Adipose tissue (tissue), 3 donors: ENCODE measurements at regions not wholly inside any gene's neighbourhood (a gene's known extent, or its start where the extent isn't known, plus 50 kb on each side); places are given as distances from the start of the nearest gene placed in this dataset.

Experiments
- H3K27ac ChIP-seq: one replicate; pipeline ENCODE4 v1.5.1; 2013; ENCODE audit warnings: low read depth, low read length
- WGBS, 3 donors: extraction: QIAGEN DNeasy Blood & Tissue Kit; methylation state at CpG; one replicate each; pipeline ENCODE4 v1.1.7; 2013; 5-methylcytosine and 5-hydroxymethylcytosine counted together
- donor health status: healthy with polysubstance abuse.
- donor health status: Bipolar disorder and iron deficiency.
- donor health status: healthy.

DNA sequence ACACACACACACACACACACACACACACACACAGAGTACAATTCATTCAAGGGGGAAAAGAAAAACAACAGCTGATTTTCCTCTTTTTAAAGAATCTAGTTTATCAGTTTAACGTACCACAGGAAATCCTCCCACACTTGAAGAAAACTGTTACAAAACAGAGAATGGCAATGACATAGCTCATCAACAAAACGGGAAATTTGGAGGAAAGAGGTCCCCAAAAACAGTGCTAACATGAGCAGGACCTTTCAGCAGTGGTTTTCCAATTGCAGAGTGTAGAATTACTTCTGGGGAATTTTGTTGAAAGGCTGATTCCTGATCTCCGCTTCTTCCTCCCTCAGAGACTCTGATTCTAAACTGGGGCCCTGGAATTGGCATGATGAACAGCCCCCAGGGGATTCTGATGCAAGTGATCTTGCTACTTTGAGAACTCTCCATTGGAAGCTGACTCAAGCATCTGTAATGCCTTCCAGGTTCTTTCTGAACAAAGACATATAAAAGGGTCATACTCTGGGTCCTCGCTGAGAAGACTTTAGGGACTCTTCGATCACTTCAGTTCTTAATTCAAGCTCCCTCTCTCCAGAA, 442.6 kb upstream of the PROK2 start:
- WGBS, 3 donors = 58 to 76% (median 58%) methylated on average over 5 of the region's 5 CpGs
- no peak overlapping the region for H3K27ac ChIP-seq

GRCh38 chr3:72224804-72225509, 440.0 kb upstream of the PROK2 start:
- WGBS, 3 donors = 81 to 96% (median 92%) methylated on average over 2 of the region's 2 CpGs
- H3K27ac ChIP-seq = no peak overlapping the region

- H3K27ac ChIP-seq = no peak overlapping the region
- WGBS, 3 donors = 66 to 98% (median 97%) methylated on average over 2 of the region's 2 CpGs
These were observed 438.7 kb upstream of the PROK2 start for GRCh38 chr3:72223628-72224027.

DNA sequence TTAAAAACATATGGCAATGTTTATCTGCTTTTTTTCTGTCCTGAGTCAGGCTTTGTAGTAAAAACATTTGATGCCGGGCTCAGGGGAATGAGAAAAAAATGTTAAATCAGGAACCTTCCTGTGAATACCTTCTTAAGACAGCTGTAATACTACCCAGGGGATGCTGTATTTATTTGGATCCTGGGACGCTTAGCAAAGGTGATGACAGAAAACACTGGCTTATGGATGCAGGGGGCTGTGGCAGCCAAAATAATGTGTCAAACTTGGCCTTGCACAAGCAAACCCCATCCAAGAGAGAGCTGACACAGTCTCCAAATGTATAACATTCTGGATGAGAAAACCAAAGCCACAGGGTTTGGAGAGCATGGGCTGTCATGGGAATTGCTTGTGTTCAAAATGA, 438.2 kb upstream of the PROK2 start:
- H3K27ac ChIP-seq = no peak overlapping the region
- WGBS, 3 donors = 66 to 84% (median 77%) methylated on average over 2 of the region's 2 CpGs

GRCh38 chr3:72222410-72222809, 437.5 kb upstream of the PROK2 start:
- 75 to 82% (median 80%) methylated on average over 9 of the region's 9 CpGs for WGBS, 3 donors
- no peak overlapping the region for H3K27ac ChIP-seq

- 71 to 86% (median 82%) methylated on average over 6 of the region's 6 CpGs for WGBS, 3 donors
These were observed 436.0 kb upstream of the PROK2 start for GRCh38 chr3:72220946-72221345.

DNA sequence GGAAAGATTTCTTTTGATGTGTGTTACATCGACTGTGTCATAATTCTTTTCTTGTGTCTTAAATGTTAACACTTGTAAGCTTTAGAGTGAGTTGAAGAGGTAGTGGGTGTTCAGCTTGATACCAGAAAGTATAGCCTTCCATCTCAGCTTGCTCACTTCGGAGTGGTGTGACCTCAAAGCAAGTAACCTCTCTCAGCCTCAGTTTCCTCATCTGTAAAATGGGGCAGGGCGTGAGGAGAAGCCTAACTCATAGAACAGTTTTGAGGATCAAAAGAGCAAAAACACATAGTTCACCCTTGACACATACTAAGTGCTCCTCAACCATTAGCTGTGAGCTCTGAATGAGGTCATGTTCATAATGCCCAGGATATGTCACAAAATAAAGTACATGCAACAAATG, 434.8 kb upstream of the PROK2 start:
- H3K27ac ChIP-seq = no peak overlapping the region
- WGBS, 3 donors = 80 to 93% (median 93%) methylated on average over 3 of the region's 3 CpGs

More at GRCh38 chr3:72220946-72221345, 436.0 kb upstream of the PROK2 start:
- no peak overlapping the region for H3K27ac ChIP-seq

DNA sequence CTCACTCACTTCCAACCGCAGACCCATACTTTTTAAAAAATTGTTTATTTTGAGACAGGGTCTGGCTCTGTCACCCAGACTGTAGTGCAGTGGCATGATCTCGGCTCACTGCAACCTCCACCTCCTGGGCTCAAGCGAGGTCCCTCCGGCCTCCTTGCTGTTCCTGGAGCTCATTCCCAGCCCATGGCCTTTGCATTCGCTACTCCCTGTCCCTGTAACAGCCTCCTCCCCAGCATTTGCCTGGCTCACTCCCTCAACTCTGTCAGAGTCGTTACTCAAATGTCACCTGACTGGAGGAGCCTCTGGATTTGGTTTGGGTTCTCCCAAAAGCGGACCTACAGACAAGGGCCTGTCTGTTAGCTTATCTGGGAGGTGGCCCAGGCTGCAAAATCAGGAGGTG, 432.6 kb upstream of the PROK2 start:
- H3K27ac ChIP-seq = no peak overlapping the region
- WGBS, 3 donors = 82 to 97% (median 91%) methylated on average over 7 of the region's 7 CpGs

DNA sequence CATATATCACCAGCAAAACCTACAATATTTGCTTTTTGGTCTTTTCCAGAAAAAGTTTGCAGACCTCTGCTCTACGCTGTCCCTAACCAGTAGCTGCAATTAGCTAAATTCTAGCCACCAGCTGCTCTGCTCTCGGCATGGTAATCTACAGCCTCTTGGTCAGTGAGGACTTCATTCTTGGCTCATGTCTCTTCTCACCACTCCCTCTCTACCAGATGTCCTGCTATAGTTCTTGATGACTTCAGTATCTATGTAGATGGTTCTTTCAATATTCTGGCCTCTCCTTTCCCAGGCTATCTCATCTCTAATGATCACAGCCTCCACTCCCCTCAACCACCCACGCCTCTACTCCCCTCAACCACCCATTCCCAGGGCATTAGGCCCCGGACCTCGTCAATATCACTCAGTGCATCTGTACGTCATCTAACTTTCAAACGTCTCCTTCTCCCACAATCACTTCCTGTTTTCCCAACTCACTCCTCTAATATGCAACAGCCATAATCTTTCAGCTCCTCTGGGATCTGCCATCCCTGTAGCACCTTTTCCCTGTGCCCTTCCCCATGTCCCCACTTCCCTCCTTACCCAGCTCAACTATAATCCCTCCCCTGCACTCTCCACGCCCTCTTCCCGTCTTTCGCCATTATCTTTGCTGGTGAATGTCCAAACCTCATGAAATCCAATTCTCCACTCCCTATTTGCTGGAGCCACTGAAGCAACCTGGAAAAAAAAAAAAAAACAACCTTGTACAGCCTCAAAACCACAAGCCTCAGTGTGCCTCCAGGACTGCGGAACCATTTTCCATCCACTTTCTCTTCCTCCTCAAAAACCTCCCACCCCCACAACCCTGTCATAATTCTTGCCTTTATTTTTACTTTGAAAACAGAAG, 429.4 kb upstream of the PROK2 start:
- H3K27ac ChIP-seq = no peak overlapping the region
- 60 to 80% (median 60%) methylated on average over 11 of the region's 11 CpGs for WGBS, 3 donors

DNA sequence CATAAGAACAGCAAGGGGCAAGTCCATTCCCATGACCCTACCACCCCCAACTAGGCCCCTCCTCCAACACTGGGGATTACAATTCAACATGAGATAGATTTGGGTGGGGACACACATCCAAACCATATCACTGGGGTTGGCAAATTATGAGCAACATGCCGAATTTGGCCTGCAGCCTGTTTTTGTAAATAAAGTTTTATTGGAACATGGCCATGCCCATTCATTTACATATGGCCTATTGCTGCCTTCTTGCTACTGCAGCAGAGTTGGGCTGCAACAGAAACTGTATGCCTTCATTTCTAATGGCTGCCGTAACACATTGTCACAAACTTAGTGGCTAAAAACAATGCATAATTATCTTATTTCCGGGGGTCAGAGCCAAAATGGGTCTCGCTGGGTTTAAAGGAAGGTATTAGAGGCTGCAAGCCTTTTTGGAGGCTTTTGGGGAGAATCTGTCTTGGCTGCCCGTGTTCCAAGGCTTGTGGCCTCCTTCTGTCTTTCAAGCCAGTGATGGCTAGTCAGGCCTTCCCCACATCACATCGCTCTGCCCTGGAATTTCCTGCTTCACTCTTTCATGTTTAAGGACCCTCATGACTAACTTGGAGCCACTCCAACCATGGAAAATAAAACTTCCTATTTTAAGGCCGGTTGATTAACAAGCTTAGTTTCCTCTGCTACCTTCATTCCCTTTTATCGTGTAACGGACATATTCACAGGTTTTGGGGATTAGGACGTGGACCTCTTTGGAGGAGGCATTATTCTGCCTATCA, 428.5 kb upstream of the PROK2 start:
- 52 to 83% (median 56%) methylated on average over 10 of the region's 10 CpGs for WGBS, 3 donors
- H3K27ac ChIP-seq = no peak overlapping the region

- 72 to 92% (median 85%) methylated on average over 4 of the region's 4 CpGs for WGBS, 3 donors
- H3K27ac ChIP-seq = no peak overlapping the region
These were observed 427.4 kb upstream of the PROK2 start for GRCh38 chr3:72212396-72212795.

- no peak overlapping the region for H3K27ac ChIP-seq
- WGBS, 3 donors = 83 to 92% (median 90%) methylated on average over 8 of the region's 8 CpGs
These were observed 425.3 kb upstream of the PROK2 start for GRCh38 chr3:72210261-72210660.

- no peak overlapping the region for H3K27ac ChIP-seq
- 70 to 81% (median 75%) methylated on average over 8 of the region's 8 CpGs for WGBS, 3 donors
These were observed 420.4 kb upstream of the PROK2 start for GRCh38 chr3:72205297-72205826.

DNA sequence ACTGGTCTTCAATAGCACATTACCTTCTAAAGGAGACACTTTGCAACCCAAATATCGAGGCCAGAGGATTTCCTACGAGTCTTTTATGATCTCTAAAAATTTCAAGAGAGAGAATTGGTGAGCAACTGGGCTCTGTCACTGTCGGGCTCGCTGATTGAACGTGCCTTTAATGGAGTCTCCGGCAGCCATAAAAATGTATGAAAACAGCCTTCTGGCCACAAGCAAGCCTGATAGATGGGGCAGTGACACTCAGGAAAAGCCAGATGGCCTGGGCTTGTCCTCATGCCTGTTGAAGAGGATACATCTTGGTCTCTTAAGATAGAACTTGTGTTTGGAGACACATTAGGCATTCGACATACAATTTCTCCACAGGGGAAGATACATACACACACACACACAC, 419.5 kb upstream of the PROK2 start:
- no peak overlapping the region for H3K27ac ChIP-seq
- WGBS, 3 donors = 86 to 90% (median 90%) methylated on average over 7 of the region's 7 CpGs

DNA sequence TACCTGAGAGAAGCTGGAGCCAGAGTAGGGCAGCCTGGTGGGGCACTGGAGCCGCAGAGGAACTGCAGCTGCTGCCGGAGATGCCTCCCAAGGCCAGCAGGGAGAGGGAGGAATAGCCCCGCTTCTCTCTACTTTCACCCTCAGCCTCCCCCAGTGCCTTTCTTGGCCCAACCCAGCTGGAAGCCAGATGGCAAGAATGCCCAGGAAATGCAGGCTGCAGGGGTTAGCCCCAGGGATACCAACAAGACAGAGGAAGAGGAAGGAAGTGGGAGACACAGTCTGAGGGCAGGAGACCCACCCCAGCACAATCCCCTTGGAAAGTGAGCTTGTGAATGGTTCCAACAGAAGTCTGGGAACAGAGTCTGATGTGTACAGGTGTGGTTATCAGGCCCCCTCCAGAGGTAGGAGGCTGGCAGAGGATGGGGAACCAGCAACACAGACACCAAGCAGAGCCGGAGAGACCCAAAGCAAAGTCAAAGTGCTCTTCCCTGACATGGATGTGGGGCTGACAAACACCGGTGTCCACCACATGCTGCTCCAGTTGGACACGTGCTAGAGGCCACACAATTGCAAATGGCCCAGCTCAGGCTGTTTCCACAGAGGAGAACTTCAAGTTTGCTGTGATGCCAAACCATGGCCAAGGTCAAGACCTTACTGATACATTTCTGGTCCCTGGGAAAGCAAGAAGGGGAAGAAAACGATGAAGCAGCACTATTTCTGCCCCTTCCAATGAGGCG, 418.8 kb upstream of the PROK2 start:
- H3K27ac ChIP-seq = no peak overlapping the region
- WGBS, 3 donors = 77 to 90% (median 89%) methylated on average over 7 to 8 of the region's 8 CpGs

- WGBS, 3 donors = 91 to 98% (median 95%) methylated on average over 4 of the region's 4 CpGs
These were observed 418.2 kb upstream of the PROK2 start for GRCh38 chr3:72203105-72203504.

DNA sequence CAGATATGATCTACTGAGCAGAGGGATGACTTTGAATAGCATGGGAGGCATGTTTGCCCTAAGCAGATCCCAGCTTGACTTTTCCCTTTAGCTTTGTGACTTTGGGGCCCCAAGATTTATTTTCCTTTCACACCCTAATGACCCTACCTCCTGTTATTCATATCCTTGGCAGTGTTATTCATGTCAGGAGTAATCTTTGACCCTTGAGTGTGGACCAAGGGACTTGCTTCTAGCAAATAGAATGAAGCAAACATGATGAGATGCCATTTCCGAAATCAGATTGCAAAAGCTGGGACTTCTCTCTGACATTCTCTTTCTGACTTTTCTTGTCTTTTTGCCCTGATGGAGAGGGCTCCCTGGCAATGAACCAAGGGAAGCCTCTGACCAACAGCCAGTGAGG, 415.4 kb upstream of the PROK2 start:
- 86 to 88% (median 88%) methylated on average over 1 of the region's 1 CpG for WGBS, 3 donors
- no peak overlapping the region for H3K27ac ChIP-seq

More at GRCh38 chr3:72203105-72203504, 418.2 kb upstream of the PROK2 start:
- no peak overlapping the region for H3K27ac ChIP-seq

DNA sequence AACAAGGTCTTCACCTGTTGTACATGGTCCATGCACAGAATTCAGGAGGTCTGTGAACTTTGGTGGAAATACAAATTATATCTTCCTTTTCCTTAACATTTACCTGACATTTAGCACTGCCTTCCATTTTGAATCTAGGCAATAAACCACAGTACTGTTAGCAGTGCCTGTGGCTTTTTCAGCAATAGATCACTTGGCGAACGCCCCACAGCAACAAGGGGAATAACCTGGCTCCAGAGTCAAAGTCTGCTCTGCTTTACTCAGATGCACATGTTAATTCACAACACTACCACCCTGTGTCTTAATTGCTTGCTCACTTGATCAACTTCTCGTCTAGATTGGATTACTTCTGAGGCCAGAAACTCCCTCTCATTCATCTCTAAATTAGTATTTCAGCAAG, 414.6 kb upstream of the PROK2 start:
- no peak overlapping the region for H3K27ac ChIP-seq
- 85 to 94% (median 90%) methylated on average over 3 of the region's 3 CpGs for WGBS, 3 donors
